Endodermal cell (in vitro differentiated cells): ENCODE measurements at regions not wholly inside any gene's neighbourhood (a gene's known extent, or its start where the extent isn't known, plus 50 kb on each side); places are given as distances from the start of the nearest gene placed in this dataset.

Experiments
- DNase-seq: peaks from one replicate; pipeline ENCODE4 v3.0.0-alpha.2; 2017
- H3K27ac ChIP-seq: 2 replicates; pipeline ENCODE4 v1.5.1; 2013; ENCODE audit warnings: mild to moderate bottlenecking, low read depth, low read length, moderate library complexity
- H3K27me3 ChIP-seq: 2 replicates; pipeline ENCODE4 v1.6.1; 2013; ENCODE audit warnings: mild to moderate bottlenecking, low read length, moderate library complexity; ENCODE audit not compliant: insufficient read depth, control insufficient read depth, poor library complexity, severe bottlenecking
- H3K36me3 ChIP-seq: 2 replicates; pipeline ENCODE4 v1.7.0; 2013; ENCODE audit warnings: mild to moderate bottlenecking, low read length, moderate library complexity; ENCODE audit not compliant: control insufficient read depth, insufficient read depth
- H3K4me1 ChIP-seq: one replicate; pipeline ENCODE4 v1.7.0; 2013; ENCODE audit warnings: low read length; ENCODE audit not compliant: control insufficient read depth, insufficient read depth
- H3K4me3 ChIP-seq: 2 replicates; pipeline ENCODE4 v1.5.1; 2013; ENCODE audit warnings: mild to moderate bottlenecking, low read length, moderate library complexity
- H3K9ac ChIP-seq: 2 replicates; pipeline ENCODE4 v1.6.1; 2013; ENCODE audit warnings: mild to moderate bottlenecking, low read length, moderate library complexity; ENCODE audit not compliant: poor library complexity, severe bottlenecking; ENCODE audit errors: extremely low read depth
- H3K9me3 ChIP-seq: 2 replicates; pipeline ENCODE4 v1.6.1; 2013; ENCODE audit warnings: mild to moderate bottlenecking, low read length, moderate library complexity; ENCODE audit not compliant: control insufficient read depth
- H3K27ac Mint-ChIP-seq: 2 replicates; pipeline ENCODE4 v1.8.0; 2020; ENCODE audit warnings: mixed read lengths
- H3K27me3 Mint-ChIP-seq: 2 replicates; pipeline ENCODE4 v1.8.0; 2021; ENCODE audit warnings: mild to moderate bottlenecking, mixed read lengths; ENCODE audit not compliant: insufficient read depth
- H3K36me3 Mint-ChIP-seq: 2 replicates; pipeline ENCODE4 v1.8.0; 2020; ENCODE audit warnings: low read depth, mixed read lengths
- H3K4me1 Mint-ChIP-seq: 2 replicates; pipeline ENCODE4 v1.8.0; 2020; ENCODE audit warnings: mixed read lengths
- H3K4me3 Mint-ChIP-seq: 2 replicates; pipeline ENCODE4 v1.8.0; 2020; ENCODE audit warnings: mild to moderate bottlenecking, moderate library complexity, mixed read lengths
- H3K9me3 Mint-ChIP-seq: 2 replicates; pipeline ENCODE4 v1.8.0; 2020; ENCODE audit warnings: mild to moderate bottlenecking, mixed read lengths
- CTCF ChIP-seq: fragments of 200-600 bp; sonication (generic); conservative IDR thresholded peaks from 2 replicates; pipeline ENCODE4 v1.5.0; 2021; ENCODE audit warnings: antibody characterized with exemption, mild to moderate bottlenecking
- whole genome bisulfite sequencing, 2 experiments: methylation state at CpG; one replicate each; pipeline versions ENCODE4 v1.1.5 to v1.1.7; 2013; ENCODE audit warnings: missing lambda C conversion rate in 2 of 2, mixed read lengths in 1 of 2; ENCODE audit not compliant: insufficient coverage in 1 of 2, insufficient read length in 1 of 2; 5-methylcytosine and 5-hydroxymethylcytosine counted together

- peaks cover 70% of the 10 kb centered on the region for H3K9me3 Mint-ChIP-seq
- Histone ChIP-seq H3K9ac (no peak overlapping the region), H3K27me3 (no peaks in the 10 kb centered on the region), H3K4me1 (no peaks in the 10 kb centered on the region), H3K27ac (no peak overlapping the region), H3K9me3 (no peaks in the 10 kb centered on the region), H3K4me3 (no peak overlapping the region), H3K36me3 (no peaks in the 10 kb centered on the region)
- no peaks in the 10 kb centered on the region for H3K27me3 Mint-ChIP-seq
- WGBS, 2 experiments = 89 to 100% methylated on average over 1 to 2 of the region's 3 CpGs
- no peak overlapping the region for H3K4me3 Mint-ChIP-seq
- no peaks in the 10 kb centered on the region for H3K36me3 Mint-ChIP-seq
- no peaks in the 10 kb centered on the region for H3K4me1 Mint-ChIP-seq
- TF ChIP-seq CTCF = no peak
- H3K27ac Mint-ChIP-seq = no peak overlapping the region
- peak; percentile 5 for DNase-seq
These were observed 108.2 kb upstream of the MAMLD1 start for GRCh38 chrX:150254909-150255308.

- Mint-ChIP-seq H3K36me3 (no peaks in the 10 kb centered on the region), H3K9me3 (peaks cover 76% of the 10 kb centered on the region), H3K27me3 (no peaks in the 10 kb centered on the region), H3K4me1 (no peaks in the 10 kb centered on the region), H3K27ac (no peak overlapping the region), H3K4me3 (no peak overlapping the region)
- Histone ChIP-seq H3K9me3 (no peaks in the 10 kb centered on the region), H3K36me3 (no peaks in the 10 kb centered on the region), H3K4me1 (no peaks in the 10 kb centered on the region), H3K27me3 (no peaks in the 10 kb centered on the region), H3K9ac (no peak overlapping the region), H3K27ac (no peak overlapping the region), H3K4me3 (no peak overlapping the region)
- 87 to 100% methylated on average over 2 to 9 of the region's 9 CpGs for WGBS, 2 experiments
- DNase-seq = peak; percentile 13
- TF ChIP-seq CTCF = no peak
These were observed 107.4 kb upstream of the MAMLD1 start for GRCh38 chrX:150255441-150256296.

GRCh38 chrX:150256297-150256650 lies 106.8 kb upstream of the MAMLD1 start:
- Histone ChIP-seq H3K4me1 (no peaks in the 10 kb centered on the region), H3K27me3 (no peaks in the 10 kb centered on the region), H3K9ac (no peak overlapping the region), H3K4me3 (no peak overlapping the region), H3K9me3 (no peaks in the 10 kb centered on the region), H3K36me3 (no peaks in the 10 kb centered on the region), H3K27ac (no peak overlapping the region)
- no peaks in the 10 kb centered on the region for H3K27me3 Mint-ChIP-seq
- peak; percentile 20 for DNase-seq
- no peak for TF ChIP-seq CTCF
- peaks cover 81% of the 10 kb centered on the region for H3K9me3 Mint-ChIP-seq
- WGBS, 2 experiments = 93% methylated on average over 2 of the region's 2 CpGs
- no peaks in the 10 kb centered on the region for H3K36me3 Mint-ChIP-seq
- no peak overlapping the region for H3K4me3 Mint-ChIP-seq
- no peaks in the 10 kb centered on the region for H3K4me1 Mint-ChIP-seq
- H3K27ac Mint-ChIP-seq = no peak overlapping the region
